ENCODE measurements at regions not wholly inside any gene's neighbourhood (a gene's known extent, or its start where the extent isn't known, plus 50 kb on each side); places are given as distances from the start of the nearest gene placed in this dataset.

DNA sequence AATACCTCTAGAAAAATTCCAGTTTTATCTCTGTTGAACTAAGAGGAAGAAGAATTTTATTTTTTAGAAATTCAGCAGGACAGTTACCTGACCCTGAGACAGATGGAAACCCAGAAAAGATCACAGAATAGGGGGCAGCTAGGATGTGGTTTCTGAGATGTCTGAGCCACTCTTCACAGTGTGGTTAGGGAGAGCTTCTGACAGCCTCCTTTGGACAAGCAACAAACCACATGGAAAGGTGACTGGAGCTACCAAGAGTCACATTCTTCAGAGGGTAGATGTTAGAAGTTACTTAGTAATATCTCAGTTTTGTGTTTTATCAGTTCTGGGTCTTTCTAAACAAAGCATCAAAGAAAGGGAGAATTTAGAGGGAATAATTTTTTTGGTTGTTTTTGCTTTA, 117.3 kb upstream of the NAP1L1 start:
- Histone ChIP-seq H3K9me3 (ENCODE audit: insufficient read depth, low read length) (peaks cover 44% of the 10 kb centered on the region), H3K36me3 (ENCODE audit: insufficient read depth, insufficient read length, low read length) (no peaks in the 10 kb centered on the region), H3K4me1 (ENCODE audit: insufficient read depth, insufficient read length) (no peaks in the 10 kb centered on the region), H3K4me3 (ENCODE audit: insufficient read length, low read depth) (no peak overlapping the region), H3K27me3 (ENCODE audit: insufficient read depth, insufficient read length) (no peaks in the 10 kb centered on the region), H3K9ac (ENCODE audit: insufficient read length, low read depth) (no peak overlapping the region)
- DNase-seq (ENCODE audit: low read depth, low spot score) = no peak
- TF ChIP-seq YY1 (IDR thresholded peaks at IDR 0.05; ENCODE audit: insufficient read depth, insufficient read length) = no peak
- TF ChIP-seq ZNF274 (IDR thresholded peaks at IDR 0.05; ENCODE audit: low read depth, low read length) = no peak

DNA sequence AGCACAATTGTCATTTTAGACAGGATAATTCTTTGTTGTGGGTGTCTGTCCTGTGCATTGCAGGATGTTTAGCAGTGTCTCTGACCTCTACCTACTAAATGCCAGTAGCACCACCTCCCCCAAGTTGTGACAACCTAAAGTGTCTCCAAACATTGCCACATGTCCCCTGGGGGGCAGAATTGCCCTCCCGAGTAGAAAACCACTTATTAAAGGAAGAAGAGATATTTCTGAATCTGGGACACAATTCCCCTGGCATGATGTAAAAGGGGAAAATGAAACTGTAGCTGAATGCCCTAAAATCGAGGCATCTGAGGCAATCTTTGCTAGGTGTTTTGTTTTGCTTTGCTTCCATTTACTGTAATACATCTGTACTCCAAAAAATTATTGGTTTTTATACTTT, 116.8 kb upstream of the NAP1L1 start:
- H3K9ac ChIP-seq (ENCODE audit: insufficient read length, low read depth) = no peak overlapping the region
- TF ChIP-seq YY1 (IDR thresholded peaks at IDR 0.05; ENCODE audit: insufficient read depth, insufficient read length) = no peak
- no peak for TF ChIP-seq ZNF274 (IDR thresholded peaks at IDR 0.05; ENCODE audit: low read depth, low read length)
- no peak for TF ChIP-seq SUZ12 (IDR thresholded peaks at IDR 0.05; ENCODE audit: extremely low read depth, insufficient read depth, insufficient read length)
- H3K9me3 ChIP-seq (ENCODE audit: insufficient read depth, low read length) = peaks cover 44% of the 10 kb centered on the region
- no peaks in the 10 kb centered on the region for H3K36me3 ChIP-seq (ENCODE audit: insufficient read depth, insufficient read length, low read length)
- no peak for DNase-seq (ENCODE audit: low read depth, low spot score)
- H3K4me1 ChIP-seq (ENCODE audit: insufficient read depth, insufficient read length) = no peaks in the 10 kb centered on the region
- H3K4me3 ChIP-seq (ENCODE audit: insufficient read length, low read depth) = no peak overlapping the region
- H3K27me3 ChIP-seq (ENCODE audit: insufficient read depth, insufficient read length) = no peaks in the 10 kb centered on the region

DNA sequence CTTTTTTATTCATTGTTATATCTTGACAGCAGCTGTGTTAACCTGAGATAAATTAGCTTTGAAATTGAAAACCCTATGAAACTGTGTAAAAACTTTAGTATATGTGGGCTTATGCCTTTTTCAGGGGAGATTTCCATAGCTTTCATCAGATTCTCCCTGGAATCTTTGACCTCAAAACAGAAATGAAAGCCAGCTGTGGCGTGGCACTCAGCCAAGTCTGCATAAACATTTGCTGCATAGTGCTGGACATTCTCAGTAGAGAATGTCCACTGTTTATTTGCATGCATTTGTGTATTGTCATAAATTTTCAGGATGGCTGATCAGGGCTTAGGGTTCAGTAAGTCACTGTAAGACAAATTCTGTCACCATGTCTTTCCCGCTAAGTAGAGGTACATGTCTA, 115.3 kb upstream of the NAP1L1 start:
- no peak for DNase-seq (ENCODE audit: low read depth, low spot score)
- no peaks in the 10 kb centered on the region for H3K4me1 ChIP-seq (ENCODE audit: insufficient read depth, insufficient read length)
- no peaks in the 10 kb centered on the region for H3K36me3 ChIP-seq (ENCODE audit: insufficient read depth, insufficient read length, low read length)
- no peak overlapping the region for H3K4me3 ChIP-seq (ENCODE audit: insufficient read length, low read depth)
- no peak overlapping the region for H3K9ac ChIP-seq (ENCODE audit: insufficient read length, low read depth)
- TF ChIP-seq ZNF274 (IDR thresholded peaks at IDR 0.05; ENCODE audit: low read depth, low read length) (no peak), SUZ12 (IDR thresholded peaks at IDR 0.05; ENCODE audit: extremely low read depth, insufficient read depth, insufficient read length) (no peak), YY1 (IDR thresholded peaks at IDR 0.05; ENCODE audit: insufficient read depth, insufficient read length) (no peak)
- H3K9me3 ChIP-seq (ENCODE audit: insufficient read depth, low read length) = peaks cover 44% of the 10 kb centered on the region
- no peaks in the 10 kb centered on the region for H3K27me3 ChIP-seq (ENCODE audit: insufficient read depth, insufficient read length)

DNA sequence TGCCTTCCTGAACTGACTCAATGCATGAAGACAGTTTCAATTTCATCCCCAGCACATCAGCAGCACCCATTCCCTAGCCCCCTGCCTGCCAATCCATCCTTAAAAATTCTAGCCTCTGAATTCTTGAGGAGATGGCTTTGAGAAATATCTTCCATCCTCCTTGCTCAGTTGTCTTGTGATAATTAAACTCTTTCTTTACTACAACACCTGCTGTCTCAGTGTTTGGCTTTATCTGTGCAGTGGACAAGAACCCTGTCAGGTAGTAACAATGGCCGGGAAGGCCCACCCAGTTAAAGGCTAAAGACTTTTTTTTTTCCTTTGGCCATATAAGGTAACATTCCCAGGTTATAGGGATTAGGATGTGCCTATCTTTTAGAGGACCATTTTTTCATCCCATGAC, 114.4 kb upstream of the NAP1L1 start:
- Histone ChIP-seq H3K4me3 (ENCODE audit: insufficient read length, low read depth) (no peak overlapping the region), H3K27me3 (ENCODE audit: insufficient read depth, insufficient read length) (no peaks in the 10 kb centered on the region), H3K9me3 (ENCODE audit: insufficient read depth, low read length) (peaks cover 44% of the 10 kb centered on the region), H3K9ac (ENCODE audit: insufficient read length, low read depth) (no peak overlapping the region), H3K4me1 (ENCODE audit: insufficient read depth, insufficient read length) (no peaks in the 10 kb centered on the region), H3K36me3 (ENCODE audit: insufficient read depth, insufficient read length, low read length) (no peaks in the 10 kb centered on the region)
- TF ChIP-seq SUZ12 (IDR thresholded peaks at IDR 0.05; ENCODE audit: extremely low read depth, insufficient read depth, insufficient read length) = no peak
- TF ChIP-seq YY1 (IDR thresholded peaks at IDR 0.05; ENCODE audit: insufficient read depth, insufficient read length) = no peak
- no peak for TF ChIP-seq ZNF274 (IDR thresholded peaks at IDR 0.05; ENCODE audit: low read depth, low read length)
- no peak for DNase-seq (ENCODE audit: low read depth, low spot score)

DNA sequence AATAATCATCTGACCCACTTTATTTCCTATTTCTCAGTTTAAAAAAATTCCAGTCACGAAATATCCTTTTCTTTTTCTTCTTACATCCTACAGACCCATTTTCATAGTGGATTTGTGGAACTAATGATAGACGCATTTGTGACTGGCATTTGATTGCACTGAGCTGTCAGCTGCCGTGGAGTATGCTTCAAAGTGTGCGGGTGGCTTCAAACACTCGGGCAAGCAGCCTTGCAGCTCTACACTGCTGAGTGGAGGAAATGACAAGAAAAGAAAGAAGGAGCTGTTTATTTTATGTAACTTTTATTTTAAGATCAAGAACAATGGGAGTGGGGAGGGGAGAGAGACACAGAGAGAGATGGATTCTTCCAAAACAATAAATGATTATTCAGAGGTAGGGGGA, 112.8 kb upstream of the NAP1L1 start:
- no peak overlapping the region for H3K9ac ChIP-seq (ENCODE audit: insufficient read length, low read depth)

DNA sequence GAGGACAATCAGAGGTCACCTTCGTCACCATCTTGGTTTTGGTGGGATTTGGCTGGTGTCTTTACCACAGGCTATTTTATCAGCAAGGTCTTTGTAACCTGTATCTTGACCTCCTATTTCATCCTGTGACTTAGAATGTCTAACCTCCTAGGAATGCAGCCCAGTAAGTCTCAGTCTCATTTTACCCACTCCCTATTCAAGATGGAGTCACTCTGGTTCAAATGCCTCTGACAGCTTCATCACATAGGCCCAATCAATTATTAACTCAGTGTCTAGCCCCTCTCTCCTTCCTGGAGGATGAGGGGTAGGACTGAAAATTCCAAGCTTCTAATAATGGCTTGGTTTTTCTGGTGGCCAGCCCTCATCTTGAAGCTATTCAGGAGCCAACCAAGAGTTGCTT, 111.4 kb upstream of the NAP1L1 start:
- Histone ChIP-seq H3K4me1 (ENCODE audit: insufficient read depth, insufficient read length) (no peaks in the 10 kb centered on the region), H3K9ac (ENCODE audit: insufficient read length, low read depth) (no peak overlapping the region), H3K4me3 (ENCODE audit: insufficient read length, low read depth) (no peak overlapping the region), H3K36me3 (ENCODE audit: insufficient read depth, insufficient read length, low read length) (no peaks in the 10 kb centered on the region), H3K27me3 (ENCODE audit: insufficient read depth, insufficient read length) (no peaks in the 10 kb centered on the region), H3K9me3 (ENCODE audit: insufficient read depth, low read length) (peaks cover 25% of the 10 kb centered on the region)
- no peak for TF ChIP-seq SUZ12 (IDR thresholded peaks at IDR 0.05; ENCODE audit: extremely low read depth, insufficient read depth, insufficient read length)
- no peak for TF ChIP-seq ZNF274 (IDR thresholded peaks at IDR 0.05; ENCODE audit: low read depth, low read length)
- no peak for TF ChIP-seq YY1 (IDR thresholded peaks at IDR 0.05; ENCODE audit: insufficient read depth, insufficient read length)
- no peak for DNase-seq (ENCODE audit: low read depth, low spot score)

More for the DNA sequence above, 112.8 kb upstream of the NAP1L1 start:
- no peak for DNase-seq (ENCODE audit: low read depth, low spot score)
- Histone ChIP-seq H3K27me3 (ENCODE audit: insufficient read depth, insufficient read length) (no peaks in the 10 kb centered on the region), H3K4me1 (ENCODE audit: insufficient read depth, insufficient read length) (no peaks in the 10 kb centered on the region), H3K4me3 (ENCODE audit: insufficient read length, low read depth) (no peak overlapping the region), H3K9me3 (ENCODE audit: insufficient read depth, low read length) (peaks cover 31% of the 10 kb centered on the region), H3K36me3 (ENCODE audit: insufficient read depth, insufficient read length, low read length) (no peaks in the 10 kb centered on the region)
- TF ChIP-seq SUZ12 (IDR thresholded peaks at IDR 0.05; ENCODE audit: extremely low read depth, insufficient read depth, insufficient read length) (no peak), ZNF274 (IDR thresholded peaks at IDR 0.05; ENCODE audit: low read depth, low read length) (no peak), YY1 (IDR thresholded peaks at IDR 0.05; ENCODE audit: insufficient read depth, insufficient read length) (no peak)

DNA sequence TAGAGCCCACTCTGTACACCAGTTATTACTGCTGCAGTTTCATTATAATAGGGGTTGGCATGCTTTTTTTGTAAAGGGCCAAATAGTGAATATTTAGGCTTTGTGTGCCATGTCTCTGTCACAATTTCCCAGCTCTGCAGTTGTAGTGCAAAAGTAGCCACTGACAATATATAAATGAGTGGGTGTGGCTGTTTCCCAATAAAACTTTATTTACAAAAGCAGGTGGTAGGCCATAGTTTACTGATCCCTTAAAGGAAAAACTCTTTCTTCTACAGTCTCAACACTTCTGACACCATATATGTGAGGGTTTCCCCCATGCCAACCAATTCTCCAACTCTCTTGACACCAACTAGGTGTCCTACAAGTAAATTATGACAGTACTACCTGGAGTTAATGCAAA, 110.2 kb upstream of the NAP1L1 start:
- Histone ChIP-seq H3K9ac (ENCODE audit: insufficient read length, low read depth) (no peak overlapping the region), H3K9me3 (ENCODE audit: insufficient read depth, low read length) (peaks cover 21% of the 10 kb centered on the region), H3K4me3 (ENCODE audit: insufficient read length, low read depth) (no peak overlapping the region), H3K4me1 (ENCODE audit: insufficient read depth, insufficient read length) (no peaks in the 10 kb centered on the region), H3K27me3 (ENCODE audit: insufficient read depth, insufficient read length) (no peaks in the 10 kb centered on the region), H3K36me3 (ENCODE audit: insufficient read depth, insufficient read length, low read length) (no peaks in the 10 kb centered on the region)
- TF ChIP-seq SUZ12 (IDR thresholded peaks at IDR 0.05; ENCODE audit: extremely low read depth, insufficient read depth, insufficient read length) (no peak), YY1 (IDR thresholded peaks at IDR 0.05; ENCODE audit: insufficient read depth, insufficient read length) (no peak), ZNF274 (IDR thresholded peaks at IDR 0.05; ENCODE audit: low read depth, low read length) (no peak)
- DNase-seq (ENCODE audit: low read depth, low spot score) = no peak

DNA sequence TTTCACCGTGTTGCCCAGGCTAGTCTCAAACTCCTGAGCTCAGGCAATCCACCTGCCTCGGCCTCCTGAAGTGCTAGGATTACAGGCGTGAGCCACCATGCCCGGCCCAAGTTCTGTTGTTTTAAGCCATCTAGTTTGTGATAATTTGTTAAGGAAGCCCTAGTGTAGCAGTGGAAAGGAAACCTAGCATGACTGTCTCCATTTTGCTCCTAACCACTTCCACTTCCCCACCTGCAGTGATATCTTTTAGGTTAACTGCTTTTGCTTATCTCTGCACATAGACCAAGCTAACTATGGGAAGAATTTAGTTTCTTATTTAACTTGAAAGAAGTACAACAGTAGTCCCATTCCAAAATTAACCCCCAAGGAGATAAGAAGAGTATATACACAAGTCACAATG, 109.5 kb upstream of the NAP1L1 start:
- no peaks in the 10 kb centered on the region for H3K36me3 ChIP-seq (ENCODE audit: insufficient read depth, insufficient read length, low read length)
- H3K9ac ChIP-seq (ENCODE audit: insufficient read length, low read depth) = no peak overlapping the region
- no peaks in the 10 kb centered on the region for H3K4me1 ChIP-seq (ENCODE audit: insufficient read depth, insufficient read length)
- H3K9me3 ChIP-seq (ENCODE audit: insufficient read depth, low read length) = peaks cover 13% of the 10 kb centered on the region
- no peak overlapping the region for H3K4me3 ChIP-seq (ENCODE audit: insufficient read length, low read depth)
- DNase-seq (ENCODE audit: low read depth, low spot score) = no peak
- H3K27me3 ChIP-seq (ENCODE audit: insufficient read depth, insufficient read length) = no peaks in the 10 kb centered on the region
- TF ChIP-seq YY1 (IDR thresholded peaks at IDR 0.05; ENCODE audit: insufficient read depth, insufficient read length) (no peak), SUZ12 (IDR thresholded peaks at IDR 0.05; ENCODE audit: extremely low read depth, insufficient read depth, insufficient read length) (no peak), ZNF274 (IDR thresholded peaks at IDR 0.05; ENCODE audit: low read depth, low read length) (no peak)

Data from NT2/D1 (cell line).